HG02763 (cell line): ENCODE measurements at regions not wholly inside any gene's neighbourhood (a gene's known extent, or its start where the extent isn't known, plus 50 kb on each side); places are given as distances from the start of the nearest gene placed in this dataset.
"Not testable (repeated sequence)": the region's sequence is repeated elsewhere in the genome, so short reads cannot be mapped to it uniquely, and the experiment has no call there.

ENCODE experiments used
- ATAC-seq: cut with Tn5 transposase; IDR thresholded peaks from one replicate; pipeline ENCODE4 v1.9.1; 2021; ENCODE audit warnings: mild to moderate bottlenecking, moderate library complexity; ENCODE audit not compliant: unreplicated experiment

DNA sequence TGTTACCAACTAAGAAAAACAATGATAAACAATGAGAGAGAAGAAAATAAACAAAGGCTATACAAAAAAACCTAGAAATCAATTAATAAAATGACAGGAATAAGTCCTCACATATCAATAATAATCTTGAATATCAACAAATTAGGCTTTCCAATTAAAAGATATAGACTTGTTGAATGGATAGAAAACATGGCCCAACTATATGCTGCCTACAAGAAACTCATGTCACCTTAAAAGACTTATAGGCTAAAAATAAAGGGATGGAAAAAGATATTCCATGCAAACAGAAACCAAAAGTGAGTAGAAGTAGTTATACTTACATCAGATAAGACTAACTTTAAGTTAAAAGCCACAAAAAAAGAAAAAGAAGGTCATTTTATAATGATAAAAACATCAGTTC, 183.9 kb downstream of the MYRFL start:
- ATAC-seq = no peak

DNA sequence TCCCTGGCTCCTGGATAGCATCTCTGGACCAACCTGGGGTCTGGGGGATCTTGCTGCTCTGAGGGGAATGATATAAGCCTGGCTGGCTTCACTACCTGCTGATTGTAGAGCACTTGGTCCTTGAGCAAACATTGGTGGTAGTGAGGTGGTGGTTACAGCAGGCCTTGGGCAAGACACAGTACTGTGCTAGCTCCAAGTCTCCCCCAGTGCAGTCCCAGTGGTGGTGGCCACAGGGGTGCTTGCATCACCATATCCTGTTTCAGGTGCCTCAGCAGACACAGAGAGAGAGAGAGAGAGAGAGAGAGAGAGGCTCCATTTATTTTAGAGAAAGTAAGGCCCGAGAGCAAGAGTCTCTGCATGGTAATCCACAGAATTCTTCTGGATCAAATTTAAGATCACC, 186.3 kb downstream of the MYRFL start:
- ATAC-seq = no peak

DNA sequence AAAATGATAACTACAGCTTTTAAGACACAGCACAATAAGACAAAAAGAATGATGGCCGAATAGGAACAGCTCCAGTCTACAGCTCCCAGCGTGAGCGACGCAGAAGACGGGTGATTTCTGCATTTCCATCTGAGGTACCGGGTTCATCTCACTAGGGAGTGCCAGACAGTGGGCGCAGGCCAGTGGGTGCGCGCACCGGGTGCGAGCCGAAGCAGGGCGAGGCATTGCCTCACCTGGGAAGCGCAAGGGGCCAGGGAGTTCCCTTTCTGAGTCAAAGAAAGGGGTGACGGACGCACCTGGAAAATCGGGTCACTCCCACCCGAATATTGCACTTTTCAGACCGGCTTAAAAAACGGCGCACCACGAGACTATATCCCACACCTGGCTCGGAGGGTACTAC, 188.0 kb downstream of the MYRFL start:
- not testable (repeated sequence) for ATAC-seq

DNA sequence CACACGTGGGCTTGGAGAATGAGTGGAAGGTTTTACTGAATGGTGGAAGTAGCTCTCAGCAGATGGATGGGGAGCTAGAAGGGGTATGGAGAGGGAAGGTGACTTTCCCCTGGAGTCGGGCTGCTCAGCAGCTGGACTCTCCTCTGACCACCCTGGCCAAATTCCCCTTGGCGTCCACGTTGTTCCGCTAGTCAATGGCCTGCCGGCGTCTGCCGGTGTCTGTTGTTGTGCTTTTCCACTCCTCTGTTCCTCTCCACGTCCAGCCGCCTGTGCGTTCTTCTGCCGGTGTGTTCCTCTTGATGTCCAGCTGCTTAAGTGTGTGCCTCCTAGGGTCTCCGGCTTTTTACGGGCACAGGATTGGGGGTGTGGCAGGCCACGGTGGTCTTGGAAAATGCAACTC, 203.5 kb downstream of the MYRFL start:
- ATAC-seq = no peak

DNA sequence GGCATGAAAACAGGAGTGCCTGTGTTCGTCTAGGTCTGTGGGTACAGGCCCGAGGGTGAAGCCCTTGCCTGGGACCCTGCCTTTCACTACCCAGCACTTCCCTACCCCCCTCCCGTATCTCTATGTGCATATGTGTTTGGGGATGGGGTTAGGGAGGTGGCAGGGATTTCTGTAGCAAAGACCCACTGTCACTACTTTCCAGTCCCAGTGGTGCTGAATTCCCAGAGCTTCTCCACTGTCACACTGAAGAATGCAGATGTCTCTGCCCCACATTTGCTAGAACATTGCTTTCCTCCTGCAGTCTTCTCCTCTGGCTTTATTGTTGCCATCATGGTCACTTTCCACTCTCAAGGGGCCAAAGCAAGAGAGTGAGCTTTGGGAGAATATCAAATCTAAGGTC, 203.9 kb downstream of the MYRFL start:
- no peak for ATAC-seq

DNA sequence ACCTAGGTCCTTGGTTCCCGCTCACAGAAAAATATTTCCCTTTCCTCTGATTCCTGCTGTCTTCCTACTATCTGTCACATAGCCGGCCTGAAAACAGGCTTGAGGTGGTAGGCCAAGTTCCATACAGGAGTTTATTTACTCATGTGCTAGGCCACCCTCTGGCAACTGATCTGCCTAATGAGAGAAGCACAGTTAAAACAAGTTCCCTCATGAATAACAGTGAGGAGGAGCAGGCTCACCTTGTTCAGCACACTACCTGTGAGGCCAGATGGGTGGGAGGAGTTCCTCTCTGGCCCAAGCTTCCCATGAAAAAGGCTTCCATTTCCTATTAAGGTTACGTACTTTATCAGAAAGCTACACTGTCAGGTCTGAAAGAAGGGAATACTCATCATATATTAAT, 206.0 kb downstream of the MYRFL start:
- ATAC-seq = no peak

DNA sequence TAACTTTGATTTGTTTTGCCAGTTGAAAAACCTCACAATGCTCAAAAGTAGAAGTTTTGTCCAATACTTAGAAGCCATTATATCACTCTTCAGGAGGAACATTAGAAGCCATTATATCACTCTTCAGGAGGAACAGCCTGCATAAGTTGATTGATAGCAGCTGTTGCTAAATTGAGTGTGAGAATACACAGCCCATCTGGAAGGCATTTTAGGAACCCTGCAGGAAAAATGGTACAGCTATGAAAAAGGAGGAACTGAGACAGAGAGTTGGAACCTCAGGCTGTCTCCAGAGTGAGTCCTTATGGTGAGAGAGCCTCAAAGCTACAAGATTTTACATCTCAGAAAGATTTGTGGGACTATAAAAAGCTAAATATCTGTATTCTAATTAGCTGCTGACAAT, 207.0 kb downstream of the MYRFL start:
- ATAC-seq = no peak

DNA sequence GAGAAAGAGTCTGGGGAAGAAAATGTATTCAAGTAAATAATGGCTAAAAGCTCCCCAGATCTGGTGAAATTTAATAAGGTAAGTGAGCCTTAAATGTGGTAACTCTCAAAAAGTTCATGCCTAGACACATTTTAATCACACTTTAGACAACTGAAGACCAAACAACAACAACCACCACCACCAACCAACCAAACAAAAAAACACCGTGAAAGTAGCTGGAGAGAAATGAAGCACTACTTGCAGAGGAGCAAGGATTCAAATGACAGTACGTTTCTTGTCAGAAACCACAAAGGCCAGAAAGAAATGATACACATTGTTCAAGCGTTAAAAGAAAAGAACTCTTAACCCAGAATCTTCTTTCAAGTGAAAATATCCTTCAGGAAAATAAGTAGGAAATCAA, 208.3 kb downstream of the MYRFL start:
- ATAC-seq = no peak

DNA sequence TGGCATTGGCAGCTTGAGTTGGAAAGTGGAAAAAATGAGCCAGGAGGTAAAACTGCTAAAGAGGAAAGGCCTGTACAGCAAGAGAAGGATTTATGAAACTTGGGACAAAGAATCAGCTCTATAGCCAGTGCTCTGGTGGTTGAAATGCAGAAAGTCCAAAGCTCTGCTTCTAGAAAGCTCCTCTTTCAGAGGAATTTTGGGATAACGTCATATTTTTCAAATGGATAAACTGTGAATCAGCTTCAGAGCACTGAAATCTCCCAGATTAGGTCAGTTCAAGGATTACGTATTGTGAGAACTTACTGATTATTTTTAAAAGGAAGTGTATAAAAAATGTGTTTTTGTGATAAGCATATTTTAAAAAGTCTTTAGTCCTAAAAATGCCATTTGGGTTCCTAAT, 203.1 kb upstream of the CNOT2 start:
- ATAC-seq = no peak

DNA sequence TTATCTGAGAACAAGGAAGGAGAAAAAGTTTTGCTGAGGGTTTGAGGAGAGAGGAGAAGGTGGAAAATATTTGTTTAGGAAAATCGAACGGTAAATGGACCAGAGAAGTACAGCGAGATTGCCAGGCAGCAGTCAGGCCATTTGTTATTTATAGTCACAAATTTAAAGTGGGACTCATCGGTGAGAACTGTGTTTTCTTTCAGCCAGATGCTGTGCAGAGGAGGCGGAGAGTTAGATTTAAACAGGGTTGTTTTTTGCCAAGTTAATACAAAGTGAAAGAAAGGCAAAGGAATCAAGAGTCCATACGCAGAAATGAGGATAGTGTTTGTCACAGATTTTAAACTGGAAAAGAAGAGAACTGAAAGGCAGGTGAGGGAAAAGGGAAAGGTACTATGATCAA, 200.6 kb upstream of the CNOT2 start:
- no peak for ATAC-seq

DNA sequence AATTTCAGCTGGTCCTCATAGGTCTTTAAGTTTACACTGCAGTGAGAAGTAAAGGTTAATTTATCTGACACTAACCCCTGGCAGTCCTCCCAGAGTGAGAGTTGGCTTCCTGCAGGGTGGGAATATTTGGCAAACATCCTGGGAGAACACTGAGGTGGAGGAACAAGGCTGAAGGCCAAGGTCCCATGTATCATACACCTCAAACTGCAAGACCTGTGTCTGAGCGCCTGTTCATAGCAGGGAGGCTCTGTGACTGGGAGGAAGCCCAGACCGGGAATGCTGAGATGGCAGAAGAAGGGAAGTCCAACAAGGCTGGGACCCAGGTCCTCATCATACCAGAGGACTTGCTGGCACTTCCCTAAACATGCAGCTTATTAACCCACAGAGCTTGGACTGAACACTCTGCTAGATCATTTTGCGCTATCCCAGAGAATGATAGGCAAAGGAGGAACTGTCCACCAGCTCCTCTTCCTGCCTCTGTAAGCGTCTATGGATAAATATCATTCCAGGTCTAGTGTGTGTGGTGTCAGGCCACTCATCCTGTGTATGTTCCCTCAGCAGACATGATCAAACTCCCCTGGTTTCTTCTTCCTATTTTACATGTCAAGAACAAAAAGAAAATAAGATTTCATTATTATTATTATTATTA, 199.6 kb upstream of the CNOT2 start:
- no peak for ATAC-seq

DNA sequence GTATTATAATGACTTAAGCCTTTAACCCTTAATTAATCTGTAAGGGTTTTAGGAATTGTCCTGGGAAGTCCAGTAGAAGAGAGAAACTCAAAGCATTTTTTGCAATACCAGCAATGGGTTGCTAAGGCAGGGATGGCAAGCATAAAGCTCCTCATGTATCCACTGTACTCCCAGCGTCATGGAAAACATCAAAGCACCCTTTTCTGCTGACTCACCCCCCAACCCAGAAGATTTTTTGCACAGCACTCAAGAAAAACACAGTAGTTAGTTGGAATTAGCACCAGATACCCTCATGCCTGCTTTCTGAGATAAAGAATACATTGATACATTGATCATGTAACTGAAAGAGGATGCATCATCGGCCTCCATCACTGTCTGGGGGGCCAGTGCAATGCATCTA, 199.1 kb upstream of the CNOT2 start:
- no peak for ATAC-seq

DNA sequence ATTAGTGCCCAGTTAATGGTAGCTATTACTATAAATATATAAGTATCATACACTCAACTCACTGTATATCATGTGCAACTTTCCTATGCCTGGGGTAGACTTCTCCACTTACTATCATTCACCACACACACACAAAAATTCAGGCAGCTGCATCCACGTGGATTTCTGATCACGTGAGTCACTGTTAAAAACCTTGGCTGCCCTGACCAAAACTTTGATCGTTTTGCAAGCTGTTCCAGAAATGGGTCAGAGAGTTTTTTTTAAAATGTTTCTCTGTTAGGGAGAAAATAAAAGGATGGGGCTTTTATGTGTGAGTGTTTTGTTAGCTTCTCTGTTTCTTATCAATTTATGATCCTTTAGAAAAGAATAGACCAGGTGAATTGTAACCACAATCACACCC, 198.2 kb upstream of the CNOT2 start:
- ATAC-seq = no peak

DNA sequence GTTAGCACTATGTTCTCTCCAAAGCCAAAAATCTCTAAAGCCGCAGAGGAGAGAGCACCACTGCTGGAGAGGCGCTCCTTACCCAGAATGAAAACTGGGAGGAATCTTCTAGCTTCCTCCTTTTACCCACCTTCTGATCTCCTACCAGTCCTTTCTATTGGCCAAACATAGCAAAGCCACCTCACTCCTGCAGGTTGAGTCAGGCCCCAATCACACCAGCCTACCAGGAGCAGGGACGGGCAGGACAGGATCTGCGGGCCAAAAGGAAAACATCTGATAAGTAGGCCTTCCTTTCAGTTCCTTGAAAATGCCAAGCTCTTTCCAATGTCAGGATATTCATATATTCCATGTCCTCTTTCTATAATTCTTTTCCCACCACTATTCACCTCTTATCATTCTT, 197.7 kb upstream of the CNOT2 start:
- no peak for ATAC-seq

DNA sequence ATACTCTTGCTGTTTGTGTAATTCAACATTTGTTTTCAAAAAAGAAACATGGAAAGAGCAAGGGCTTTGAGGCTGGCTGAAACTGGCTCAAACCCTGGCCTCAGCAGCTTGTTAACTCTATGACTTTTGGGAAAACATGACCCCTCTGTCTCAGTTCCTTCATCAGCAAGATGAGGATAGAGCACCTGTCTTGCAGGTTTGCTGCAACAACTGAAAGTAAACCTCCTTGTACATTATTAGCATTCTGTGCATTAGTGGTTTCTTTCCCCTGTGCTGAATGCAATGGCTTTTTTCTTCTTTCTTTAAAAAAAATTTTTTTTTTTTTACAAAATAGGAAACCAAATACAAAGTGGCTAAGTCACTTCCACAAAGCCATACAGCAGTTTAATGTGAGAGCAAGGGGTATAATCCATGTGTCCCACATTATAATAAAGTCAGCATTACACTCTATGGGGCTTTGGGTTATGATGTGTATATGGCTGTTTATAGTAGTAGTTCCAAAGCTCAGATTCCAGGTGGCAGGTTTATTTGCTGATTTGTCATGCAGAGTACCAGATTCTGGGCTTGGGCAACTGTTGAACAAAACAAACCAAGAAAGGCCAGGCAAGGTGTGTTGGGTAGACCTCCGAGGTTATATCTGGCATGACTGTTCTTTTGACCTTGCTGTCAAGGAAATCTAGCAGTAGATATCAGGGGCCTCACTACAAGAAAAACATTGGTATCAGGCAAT, 194.5 kb upstream of the CNOT2 start:
- no peak for ATAC-seq

DNA sequence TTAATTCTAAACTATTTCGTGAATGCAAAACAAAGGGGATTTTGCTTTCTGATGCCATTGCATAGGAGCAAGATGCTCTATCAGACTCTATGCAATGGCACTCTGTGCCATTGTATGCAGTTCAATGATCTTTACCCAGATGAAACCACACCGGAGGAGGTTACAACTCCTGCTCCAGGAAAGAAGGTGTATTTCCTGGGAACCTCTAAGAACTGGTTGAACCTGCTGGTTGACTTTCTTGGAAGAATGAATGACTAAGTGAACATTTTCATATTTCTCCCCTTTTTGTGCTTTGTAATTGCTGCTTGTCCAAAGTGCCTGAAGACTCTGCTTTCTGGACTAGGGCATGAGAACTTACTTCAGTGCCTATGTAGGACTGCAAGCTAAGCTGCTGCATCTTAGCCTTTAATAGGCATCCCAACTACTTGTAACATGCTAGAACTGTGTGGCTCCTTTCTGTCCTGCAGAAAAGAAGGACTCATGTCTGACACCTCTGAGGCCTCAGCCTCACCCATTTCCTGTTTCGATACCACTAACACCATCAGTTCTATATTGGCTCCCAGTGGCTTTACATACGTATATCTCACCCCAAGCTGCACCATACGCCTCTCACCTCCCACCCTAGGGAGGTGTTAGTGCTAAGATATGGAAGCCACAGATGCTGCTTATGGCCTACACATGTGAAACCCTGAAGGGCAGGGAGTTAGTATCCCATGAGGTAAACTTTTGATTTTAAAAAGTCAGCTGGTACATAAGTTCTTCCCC, 193.5 kb upstream of the CNOT2 start:
- peak; percentile 90 for ATAC-seq

DNA sequence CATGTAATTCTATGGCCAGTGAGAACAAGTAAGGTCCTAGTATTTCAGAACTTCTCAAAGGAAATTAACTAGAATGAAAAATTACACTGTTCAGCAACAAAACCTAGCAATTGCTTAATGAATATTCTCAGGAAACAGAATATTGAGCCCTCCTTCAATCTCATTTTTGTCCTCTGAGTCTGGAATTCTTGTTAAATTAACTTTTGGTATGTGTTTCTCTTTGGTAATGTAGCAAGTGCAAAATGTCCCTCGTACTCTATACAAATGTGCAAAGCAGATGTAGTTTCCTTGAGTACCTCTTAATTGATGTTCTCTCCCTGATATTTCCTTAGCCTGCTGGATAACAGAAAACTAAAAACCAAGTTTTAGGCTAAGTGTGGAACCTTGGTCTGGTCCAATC, 190.8 kb upstream of the CNOT2 start:
- no peak for ATAC-seq

DNA sequence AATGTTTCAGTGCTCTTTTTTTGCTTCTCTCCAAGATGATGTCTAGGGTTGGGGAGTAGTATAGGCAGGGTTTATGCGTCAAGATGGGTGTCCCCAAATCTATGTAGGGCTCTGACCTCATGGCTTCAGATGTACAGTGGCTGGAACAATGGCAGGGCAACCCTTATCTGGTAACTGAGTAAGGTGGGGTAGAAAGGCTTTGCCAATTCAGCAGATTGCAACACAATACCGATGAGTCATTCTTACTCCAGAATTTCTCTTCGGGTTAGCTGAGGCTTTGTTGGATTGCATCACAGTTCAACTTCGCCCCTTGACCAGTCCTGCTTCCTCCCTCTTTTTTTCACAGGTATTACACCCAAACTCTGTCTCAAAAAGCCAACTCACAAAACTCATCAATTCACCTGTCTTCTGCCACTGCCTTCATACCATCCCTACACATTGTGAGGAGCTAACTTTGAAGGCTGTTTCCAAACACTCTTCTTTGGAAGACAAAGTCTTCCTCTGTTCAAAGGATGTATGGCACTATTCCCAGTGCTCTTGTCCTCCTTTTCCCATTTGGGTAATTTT, 190.2 kb upstream of the CNOT2 start:
- ATAC-seq = no peak

DNA sequence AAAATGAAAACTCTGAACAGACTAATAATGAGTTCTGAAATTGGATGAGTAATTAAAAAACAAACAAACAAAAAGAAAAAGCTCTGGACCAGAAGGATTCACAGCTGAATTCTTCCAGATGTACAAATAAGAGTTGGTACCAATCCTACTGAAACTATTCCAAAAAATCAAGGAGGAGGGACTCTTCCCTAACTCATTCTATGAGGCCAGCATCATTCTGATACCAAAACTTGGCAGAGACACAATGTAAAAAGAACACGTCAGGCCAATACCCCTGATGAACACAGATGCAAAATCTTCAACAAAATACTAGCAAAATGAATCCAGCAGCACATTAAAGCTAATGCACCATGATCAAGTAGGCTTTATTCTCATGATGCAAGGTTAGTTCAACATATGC, 183.9 kb upstream of the CNOT2 start:
- ATAC-seq = no peak

DNA sequence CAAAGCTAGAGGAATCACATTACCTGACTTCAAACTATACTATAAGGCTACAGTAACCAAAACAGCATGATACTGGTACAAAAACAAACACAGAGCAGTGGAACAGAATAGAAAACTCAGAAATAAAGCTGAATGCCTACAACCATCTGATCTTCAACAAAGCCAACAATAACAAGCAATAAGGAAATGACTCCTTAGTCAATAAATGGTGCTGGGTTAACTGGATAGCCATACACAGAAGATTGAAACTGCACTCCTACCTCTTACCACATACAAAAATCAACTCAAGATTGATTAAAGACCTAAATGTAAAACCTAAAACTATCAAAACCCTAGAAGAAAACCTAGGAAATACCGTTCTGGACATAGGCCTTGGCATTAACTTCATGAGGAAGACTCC, 182.6 kb upstream of the CNOT2 start:
- no peak for ATAC-seq

DNA sequence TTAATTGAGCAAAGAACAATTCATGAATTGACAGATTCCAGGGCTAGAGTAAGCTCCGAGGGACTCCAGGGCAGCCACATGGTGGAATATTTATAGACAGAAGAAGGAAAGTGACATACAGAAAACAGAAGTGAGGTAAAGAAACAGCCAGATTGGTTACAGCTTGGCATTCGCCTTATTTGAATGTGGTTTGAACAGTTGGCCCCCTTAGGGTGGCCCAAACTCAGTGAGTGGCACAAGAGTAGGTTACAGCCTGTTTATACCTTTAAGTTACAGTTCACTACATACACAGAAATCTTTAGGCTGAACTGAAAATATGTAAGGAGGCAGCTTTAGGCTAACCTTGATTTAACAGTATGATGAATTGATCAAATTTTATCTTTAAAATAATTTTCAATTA, 174.5 kb upstream of the CNOT2 start:
- no peak for ATAC-seq
